A673 (cell line): ENCODE measurements at regions not wholly inside any gene's neighbourhood (a gene's known extent, or its start where the extent isn't known, plus 50 kb on each side); places are given as distances from the start of the nearest gene placed in this dataset.

Experiments used
- BruUV-seq: library from RNA; stranded (reverse); fragments of 400-500 nt; replicated peaks from 2 replicates; lab custom pipeline; 2021; lab: Mats Ljungman, UMichigan
- CTCF ChIA-PET: fragments of 300-600 bp; sonication (Branson Sonifier 250); formaldehyde crosslinking; loops from one replicate; lab custom pipeline; 2022; ENCODE audit warnings: antibody characterized with exemption; lab: Charles Lee
- POLR2A ChIA-PET: fragments of 300-600 bp; sonication (Branson Sonifier 250); formaldehyde crosslinking; loops from one replicate; lab custom pipeline; 2022; ENCODE audit warnings: antibody characterized with exemption; ENCODE audit not compliant: low non-redundant PET; lab: Charles Lee
- DNase-seq: peaks from one replicate; pipeline ENCODE4 v3.0.0-alpha.2; 2015; ENCODE audit warnings: low spot score
- H3K27ac ChIP-seq: fragments of 200-600 bp; sonication (generic); 2 replicates; pipeline ENCODE4 v1.5.1; 2016; ENCODE audit warnings: mixed run types, low read depth, mild to moderate bottlenecking, mixed read lengths, antibody characterized with exemption, low read length; ENCODE audit not compliant: poor library complexity, severe bottlenecking
- H3K27me3 ChIP-seq: fragments of 200-600 bp; sonication (generic); replicated peaks from 2 replicates; pipeline ENCODE4 v1.6.1; 2017; ENCODE audit warnings: mixed run types, low read depth, mild to moderate bottlenecking, mixed read lengths, antibody characterized with exemption, low read length; ENCODE audit not compliant: insufficient read depth, poor library complexity
- H3K36me3 ChIP-seq: fragments of 200-600 bp; sonication (generic); 2 replicates; pipeline ENCODE4 v1.6.1; 2016; ENCODE audit warnings: mixed run types, mild to moderate bottlenecking, mixed read lengths, antibody characterized with exemption, low read length; ENCODE audit not compliant: insufficient read depth, poor library complexity, severe bottlenecking
- H3K4me1 ChIP-seq: fragments of 200-600 bp; sonication (generic); 2 replicates; pipeline ENCODE4 v1.6.1; 2017; ENCODE audit warnings: mixed run types, mild to moderate bottlenecking, mixed read lengths, antibody characterized with exemption, low read length; ENCODE audit not compliant: insufficient read depth, poor library complexity, severe bottlenecking
- H3K4me3 ChIP-seq: fragments of 200-600 bp; sonication (generic); 2 replicates; pipeline ENCODE4 v1.5.1; 2016; ENCODE audit warnings: low read depth, mixed run types, mild to moderate bottlenecking, mixed read lengths, low read length; ENCODE audit not compliant: poor library complexity, severe bottlenecking
- H3K9me3 ChIP-seq: fragments of 200-600 bp; sonication (generic); 2 replicates; pipeline ENCODE4 v1.6.1; 2016; ENCODE audit warnings: mixed run types, low read depth, mild to moderate bottlenecking, mixed read lengths, antibody characterized with exemption, low read length; ENCODE audit not compliant: poor library complexity, severe bottlenecking
- EZH2 ChIP-seq: fragments of 200-600 bp; sonication (generic); IDR thresholded peaks from 2 replicates; pipeline ENCODE4 v1.6.1; 2017; ENCODE audit warnings: borderline replicate concordance, low read depth, mild to moderate bottlenecking, mixed read lengths, antibody characterized with exemption, low read length; ENCODE audit not compliant: poor library complexity, severe bottlenecking
- intact Hi-C: fragments of 100-400 bp; cut with micrococcal nuclease; formaldehyde crosslinking; loops from one replicate; pipeline ENCODE4 v1.10.0; 2022; ENCODE audit not compliant: unreplicated experiment
- TF ChIP-seq, protein P1 (sequence below): fragments of 300-800, 200-600 bp; sonication (generic); conservative IDR thresholded peaks from 2 replicates; pipeline ENCODE4 v1.5.1; 2017; ENCODE audit warnings: low read depth, mild to moderate bottlenecking, antibody characterized with exemption, low read length, moderate library complexity, mixed read lengths

DNA sequence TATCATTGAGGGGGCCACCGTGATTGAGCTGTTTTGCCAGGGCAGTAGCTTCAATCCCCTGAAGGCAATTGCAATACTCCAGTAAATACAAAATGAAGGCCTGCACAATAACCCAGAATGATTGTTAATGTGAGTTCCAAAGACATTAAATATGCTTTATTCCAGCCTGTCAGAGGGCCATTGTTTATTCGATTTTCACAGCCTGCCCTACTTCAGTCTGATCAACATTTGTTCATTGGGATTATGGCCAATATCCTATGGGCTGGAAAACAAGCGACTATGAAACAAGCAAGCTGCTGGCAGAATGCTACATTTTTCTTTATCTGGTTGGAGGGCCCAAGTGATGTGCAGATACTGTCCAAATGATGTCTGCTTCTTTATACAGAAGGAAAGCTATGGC is 543.1 kb downstream of the TLE1 start:
- TF ChIP-seq EZH2 = no peak
- TF ChIP-seq, protein P1, sequence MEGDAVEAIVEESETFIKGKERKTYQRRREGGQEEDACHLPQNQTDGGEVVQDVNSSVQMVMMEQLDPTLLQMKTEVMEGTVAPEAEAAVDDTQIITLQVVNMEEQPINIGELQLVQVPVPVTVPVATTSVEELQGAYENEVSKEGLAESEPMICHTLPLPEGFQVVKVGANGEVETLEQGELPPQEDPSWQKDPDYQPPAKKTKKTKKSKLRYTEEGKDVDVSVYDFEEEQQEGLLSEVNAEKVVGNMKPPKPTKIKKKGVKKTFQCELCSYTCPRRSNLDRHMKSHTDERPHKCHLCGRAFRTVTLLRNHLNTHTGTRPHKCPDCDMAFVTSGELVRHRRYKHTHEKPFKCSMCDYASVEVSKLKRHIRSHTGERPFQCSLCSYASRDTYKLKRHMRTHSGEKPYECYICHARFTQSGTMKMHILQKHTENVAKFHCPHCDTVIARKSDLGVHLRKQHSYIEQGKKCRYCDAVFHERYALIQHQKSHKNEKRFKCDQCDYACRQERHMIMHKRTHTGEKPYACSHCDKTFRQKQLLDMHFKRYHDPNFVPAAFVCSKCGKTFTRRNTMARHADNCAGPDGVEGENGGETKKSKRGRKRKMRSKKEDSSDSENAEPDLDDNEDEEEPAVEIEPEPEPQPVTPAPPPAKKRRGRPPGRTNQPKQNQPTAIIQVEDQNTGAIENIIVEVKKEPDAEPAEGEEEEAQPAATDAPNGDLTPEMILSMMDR = no peak
- intact Hi-C loops = no loop called here
- POLR2A ChIA-PET = no interaction called here
- BruUV-seq = no TSS peak
- Histone ChIP-seq H3K4me1 (no peaks in the 10 kb centered on the region), H3K4me3 (no peak overlapping the region), H3K36me3 (no peaks in the 10 kb centered on the region), H3K9me3 (peaks cover 6% of the 10 kb centered on the region), H3K27me3 (peaks cover 5% of the 10 kb centered on the region), H3K27ac (no peak overlapping the region)
- DNase-seq = no peak
- CTCF ChIA-PET = no interaction called here

DNA sequence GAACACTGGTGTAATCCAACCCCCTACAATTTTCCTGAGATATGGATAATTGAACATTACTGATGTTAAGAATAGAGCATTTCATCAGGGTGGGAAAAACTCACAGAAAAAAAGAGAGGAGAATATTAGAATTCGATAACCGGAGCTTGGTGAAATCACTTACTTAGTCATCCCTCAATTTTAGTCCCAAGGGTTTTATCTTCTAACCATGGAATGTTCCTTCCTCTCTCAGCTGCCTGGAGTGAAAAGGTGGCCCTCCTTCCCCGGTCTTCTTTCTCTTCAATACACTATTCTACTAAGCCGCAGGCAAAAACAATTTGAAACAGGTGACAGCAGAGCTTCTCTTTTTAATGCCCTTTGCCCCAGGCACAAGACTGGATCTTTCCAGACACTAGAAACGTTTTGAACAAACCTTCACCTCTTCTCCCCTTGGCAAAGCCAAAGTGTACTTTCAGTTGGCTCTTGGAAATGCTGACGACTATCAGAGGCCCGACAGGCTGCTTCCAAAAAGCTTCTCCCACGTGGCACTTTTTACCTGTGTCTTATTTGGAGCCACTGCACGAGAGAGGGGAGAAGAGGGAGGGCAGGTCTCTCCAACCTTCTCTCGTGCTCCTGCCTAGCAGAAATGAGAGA is 543.9 kb downstream of the TLE1 start:
- intact Hi-C loops = no loop called here
- BruUV-seq = no TSS peak
- POLR2A ChIA-PET = no interaction called here
- Histone ChIP-seq H3K36me3 (no peaks in the 10 kb centered on the region), H3K27me3 (peaks cover 6% of the 10 kb centered on the region), H3K9me3 (peaks cover 6% of the 10 kb centered on the region), H3K4me3 (no peak overlapping the region), H3K4me1 (no peaks in the 10 kb centered on the region), H3K27ac (no peak overlapping the region)
- no peak for DNase-seq
- TF ChIP-seq, protein P1 = no peak
- TF ChIP-seq EZH2 = no peak
- CTCF ChIA-PET = no interaction called here

DNA sequence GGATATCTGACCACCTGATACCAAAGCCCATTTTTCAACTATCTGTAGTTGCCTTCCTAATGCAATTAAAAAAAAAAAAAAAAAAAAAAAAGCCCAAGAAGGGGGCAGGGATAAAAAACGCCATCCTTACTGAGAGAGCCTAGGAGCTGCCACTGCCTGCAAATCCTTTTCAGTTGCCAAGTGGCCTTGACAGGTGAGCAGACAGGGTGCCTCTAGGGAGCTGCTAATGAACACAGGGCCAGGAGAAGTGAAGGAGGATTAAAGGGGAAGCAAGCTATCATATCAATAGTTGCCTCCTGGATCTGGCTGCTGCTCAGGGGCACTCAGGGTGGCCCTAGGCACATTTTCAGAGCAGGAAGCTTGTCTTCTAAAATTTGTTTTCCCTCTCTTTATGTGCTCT is 547.4 kb downstream of the TLE1 start:
- Histone ChIP-seq H3K9me3 (no peaks in the 10 kb centered on the region), H3K4me3 (no peak overlapping the region), H3K27me3 (peaks cover 23% of the 10 kb centered on the region), H3K27ac (no peak overlapping the region), H3K4me1 (no peaks in the 10 kb centered on the region), H3K36me3 (no peaks in the 10 kb centered on the region)
- intact Hi-C loops = no loop called here
- POLR2A ChIA-PET = no interaction called here
- TF ChIP-seq EZH2 = no peak
- TF ChIP-seq, protein P1 = no peak
- DNase-seq = no peak
- CTCF ChIA-PET = no interaction called here
- BruUV-seq = no TSS peak
